ENCODE measurements at regions not wholly inside any gene's neighbourhood (a gene's known extent, or its start where the extent isn't known, plus 50 kb on each side); places are given as distances from the start of the nearest gene placed in this dataset.

DNA sequence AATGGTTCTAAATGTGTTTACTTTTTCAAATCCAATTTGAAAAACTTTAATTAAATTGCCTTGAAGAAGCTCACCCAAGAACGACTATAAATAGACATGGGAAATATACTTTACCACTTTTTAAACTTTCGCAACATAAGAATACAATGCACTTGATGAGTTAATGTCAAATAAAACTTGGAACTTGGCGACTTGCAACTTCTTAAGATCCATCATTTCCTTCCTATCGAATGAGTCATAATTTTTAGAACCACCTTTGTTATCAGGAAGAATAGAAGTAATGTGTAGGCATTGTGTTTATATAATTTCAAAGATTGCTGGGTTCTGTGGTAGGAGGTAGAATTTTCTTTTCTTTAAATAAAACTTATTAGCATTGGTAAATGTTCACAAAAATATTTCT lies 1417.4 kb upstream of the FLRT2 start:
- H3K4me3 ChIP-seq (ENCODE audit: low read length): no peak overlapping the region
- H3K9me3 ChIP-seq (replicated peaks; ENCODE audit: low read length): no peaks in the 10 kb centered on the region
- H3K9ac ChIP-seq (ENCODE audit: low read depth, low read length): no peak overlapping the region
- H3K36me3 ChIP-seq (ENCODE audit: insufficient read depth, low read length): no peaks in the 10 kb centered on the region
- H3K27me3 ChIP-seq (ENCODE audit: control insufficient read depth, insufficient read depth, low read length): no peaks in the 10 kb centered on the region
- H3K4me2 ChIP-seq (ENCODE audit: low read length): no peak overlapping the region
- no peaks in the 10 kb centered on the region for H3K4me1 ChIP-seq (ENCODE audit: control insufficient read depth, insufficient read depth, low read length)

DNA sequence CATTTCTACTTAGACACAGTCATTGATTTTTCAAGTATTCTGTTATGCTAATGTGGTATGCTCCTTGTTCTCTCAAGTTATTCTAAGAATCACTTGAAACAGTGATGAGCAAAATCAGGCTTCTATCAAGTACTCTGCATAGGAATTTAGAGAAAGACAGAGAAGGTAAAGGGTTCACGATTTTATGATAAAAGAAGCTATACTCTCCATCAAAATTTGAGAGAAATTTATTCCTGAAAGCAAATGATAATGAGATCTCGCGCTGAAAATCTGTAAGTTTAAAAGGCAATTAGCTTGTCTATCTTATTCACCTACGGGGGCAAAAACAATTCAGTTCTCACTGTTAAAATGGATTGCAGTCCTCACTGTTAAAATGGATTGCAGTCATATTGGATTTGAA lies 1404.3 kb upstream of the FLRT2 start:
- Histone ChIP-seq H3K4me1 (ENCODE audit: control insufficient read depth, insufficient read depth, low read length) (no peaks in the 10 kb centered on the region), H3K27me3 (ENCODE audit: control insufficient read depth, insufficient read depth, low read length) (no peaks in the 10 kb centered on the region), H3K4me3 (ENCODE audit: low read length) (no peak overlapping the region), H3K9ac (ENCODE audit: low read depth, low read length) (no peak overlapping the region), H3K4me2 (ENCODE audit: low read length) (no peak overlapping the region), H3K9me3 (replicated peaks; ENCODE audit: low read length) (no peaks in the 10 kb centered on the region), H3K36me3 (ENCODE audit: insufficient read depth, low read length) (no peaks in the 10 kb centered on the region)

DNA sequence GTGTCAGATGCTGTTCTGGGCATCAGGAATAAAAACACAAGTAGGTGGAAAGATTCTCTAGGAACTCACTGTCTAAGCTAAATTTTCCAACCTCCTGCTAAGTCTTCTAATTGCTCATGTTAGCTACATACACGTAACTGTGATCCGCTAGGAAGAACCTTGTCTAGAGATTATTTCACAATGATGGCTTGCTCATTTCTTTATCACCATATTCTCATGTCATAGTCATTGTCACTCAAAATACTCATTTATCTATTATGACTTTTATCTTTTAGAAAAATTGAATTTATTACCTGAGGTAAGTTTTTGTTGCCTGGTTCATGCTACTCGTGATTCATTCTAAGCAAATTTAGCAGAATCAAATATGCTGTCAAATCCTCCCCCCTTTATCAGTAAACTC lies 1402.4 kb upstream of the FLRT2 start:
- Histone ChIP-seq H3K9me3 (replicated peaks; ENCODE audit: low read length) (no peaks in the 10 kb centered on the region), H3K36me3 (ENCODE audit: insufficient read depth, low read length) (no peaks in the 10 kb centered on the region), H3K4me3 (ENCODE audit: low read length) (no peak overlapping the region), H3K4me2 (ENCODE audit: low read length) (no peak overlapping the region), H3K4me1 (ENCODE audit: control insufficient read depth, insufficient read depth, low read length) (no peaks in the 10 kb centered on the region), H3K27me3 (ENCODE audit: control insufficient read depth, insufficient read depth, low read length) (no peaks in the 10 kb centered on the region), H3K9ac (ENCODE audit: low read depth, low read length) (no peak overlapping the region)

DNA sequence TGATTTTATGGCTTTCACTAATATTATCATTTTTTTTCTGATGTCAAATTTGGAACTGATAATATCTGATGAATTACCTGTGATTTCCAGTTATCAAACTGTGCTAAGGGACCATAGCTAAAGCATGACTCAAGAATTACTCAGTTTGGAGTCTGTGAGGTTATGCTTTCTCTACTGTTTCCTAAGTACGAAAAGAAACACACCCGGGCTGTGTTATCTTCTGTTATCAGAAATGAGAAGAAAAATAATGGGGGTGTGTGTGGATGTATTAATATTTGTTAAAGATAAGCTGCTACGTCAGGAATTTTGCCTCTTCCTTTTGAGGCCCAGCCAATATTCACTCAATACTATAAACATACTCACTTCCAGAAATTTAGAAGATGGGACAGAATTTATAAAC lies 1401.9 kb upstream of the FLRT2 start:
- Histone ChIP-seq H3K27me3 (ENCODE audit: control insufficient read depth, insufficient read depth, low read length) (no peaks in the 10 kb centered on the region), H3K4me1 (ENCODE audit: control insufficient read depth, insufficient read depth, low read length) (no peaks in the 10 kb centered on the region), H3K9ac (ENCODE audit: low read depth, low read length) (no peak overlapping the region), H3K9me3 (replicated peaks; ENCODE audit: low read length) (no peaks in the 10 kb centered on the region), H3K36me3 (ENCODE audit: insufficient read depth, low read length) (no peaks in the 10 kb centered on the region), H3K4me2 (ENCODE audit: low read length) (no peak overlapping the region), H3K4me3 (ENCODE audit: low read length) (no peak overlapping the region)

DNA sequence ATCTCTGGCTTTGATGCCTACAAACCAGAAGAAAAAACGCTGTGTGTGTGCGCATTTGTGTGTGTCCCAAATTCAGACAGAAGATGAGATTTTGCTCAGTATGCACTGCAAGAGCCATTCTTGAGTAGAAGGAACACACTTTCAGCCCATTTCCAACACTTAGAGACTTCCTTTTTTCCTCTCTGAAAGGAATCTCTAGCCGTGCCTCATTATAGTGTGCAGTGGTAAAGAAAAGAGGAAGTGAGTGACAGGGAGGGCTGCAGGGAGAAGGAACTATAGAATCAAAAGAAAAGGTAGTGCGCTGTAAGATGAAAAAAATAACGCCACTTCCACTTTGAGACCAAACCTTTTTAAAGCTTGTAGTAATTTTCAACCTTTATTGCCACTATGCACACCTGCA lies 1400.9 kb upstream of the FLRT2 start:
- Histone ChIP-seq H3K9ac (ENCODE audit: low read depth, low read length) (no peak overlapping the region), H3K4me3 (ENCODE audit: low read length) (no peak overlapping the region), H3K27me3 (ENCODE audit: control insufficient read depth, insufficient read depth, low read length) (no peaks in the 10 kb centered on the region), H3K4me2 (ENCODE audit: low read length) (no peak overlapping the region), H3K4me1 (ENCODE audit: control insufficient read depth, insufficient read depth, low read length) (no peaks in the 10 kb centered on the region), H3K9me3 (replicated peaks; ENCODE audit: low read length) (no peaks in the 10 kb centered on the region), H3K36me3 (ENCODE audit: insufficient read depth, low read length) (no peaks in the 10 kb centered on the region)

DNA sequence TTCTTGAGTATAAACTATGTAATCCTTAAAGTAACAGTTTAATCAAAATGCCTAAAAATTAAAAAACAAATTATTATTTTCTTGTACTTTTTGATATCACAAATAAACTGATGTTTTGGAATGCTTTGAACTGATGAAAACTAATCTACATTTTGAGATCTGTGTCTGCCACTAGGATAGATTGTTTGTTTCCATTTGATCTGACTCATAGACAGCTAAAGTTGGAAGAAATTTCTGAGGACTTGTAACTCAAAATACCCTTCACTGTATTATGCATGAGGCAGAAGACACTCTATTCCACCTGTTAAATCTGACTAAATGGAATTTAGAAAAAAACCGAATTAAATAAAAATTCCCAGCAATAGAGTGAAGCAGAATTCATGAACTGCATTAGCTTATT lies 1400.0 kb upstream of the FLRT2 start:
- H3K9ac ChIP-seq (ENCODE audit: low read depth, low read length): no peak overlapping the region
- H3K4me3 ChIP-seq (ENCODE audit: low read length): no peak overlapping the region
- no peaks in the 10 kb centered on the region for H3K4me1 ChIP-seq (ENCODE audit: control insufficient read depth, insufficient read depth, low read length)
- no peak overlapping the region for H3K4me2 ChIP-seq (ENCODE audit: low read length)
- H3K36me3 ChIP-seq (ENCODE audit: insufficient read depth, low read length): no peaks in the 10 kb centered on the region
- H3K9me3 ChIP-seq (replicated peaks; ENCODE audit: low read length): no peaks in the 10 kb centered on the region
- no peaks in the 10 kb centered on the region for H3K27me3 ChIP-seq (ENCODE audit: control insufficient read depth, insufficient read depth, low read length)

DNA sequence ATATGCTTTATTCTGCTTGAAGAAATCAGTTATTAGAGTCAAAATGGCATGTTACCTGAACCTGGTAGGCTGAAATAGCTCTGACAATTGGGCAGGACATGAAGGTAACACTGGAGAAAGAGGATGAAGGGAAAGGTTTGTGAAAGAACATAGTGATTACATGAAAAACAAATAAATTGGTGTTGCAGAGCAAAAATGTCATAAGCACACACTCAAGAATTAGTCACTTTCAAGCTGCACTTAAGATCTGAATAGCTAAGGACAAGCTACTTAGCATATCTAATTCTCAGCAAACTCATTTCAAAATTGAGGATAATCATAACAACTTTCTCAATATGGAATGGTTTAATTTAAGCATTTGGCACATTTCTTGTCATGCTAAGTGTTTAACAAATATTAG lies 1398.0 kb upstream of the FLRT2 start:
- Histone ChIP-seq H3K36me3 (ENCODE audit: insufficient read depth, low read length) (no peaks in the 10 kb centered on the region), H3K4me2 (ENCODE audit: low read length) (no peak overlapping the region), H3K9ac (ENCODE audit: low read depth, low read length) (no peak overlapping the region), H3K9me3 (replicated peaks; ENCODE audit: low read length) (no peaks in the 10 kb centered on the region), H3K4me3 (ENCODE audit: low read length) (no peak overlapping the region), H3K27me3 (ENCODE audit: control insufficient read depth, insufficient read depth, low read length) (no peaks in the 10 kb centered on the region), H3K4me1 (ENCODE audit: control insufficient read depth, insufficient read depth, low read length) (no peaks in the 10 kb centered on the region)

DNA sequence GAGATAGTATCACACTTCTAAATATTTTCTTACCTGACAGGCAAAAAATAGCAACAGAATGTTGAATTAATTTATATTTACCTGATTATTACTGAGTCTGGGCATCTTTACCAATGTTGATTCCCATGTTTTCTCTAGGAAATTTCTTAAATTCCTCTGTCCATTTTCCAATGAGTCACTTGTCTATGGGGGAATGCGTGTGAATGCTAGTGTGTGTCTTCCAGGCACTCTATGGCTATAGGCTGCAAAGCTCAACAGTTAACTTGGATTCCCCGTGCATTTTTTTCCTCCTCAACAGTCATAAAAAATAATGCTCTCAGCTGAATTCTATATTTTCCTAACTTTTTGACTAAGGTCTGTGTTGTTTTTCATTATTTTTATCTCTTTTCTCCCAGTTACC lies 1385.8 kb upstream of the FLRT2 start:
- no peak overlapping the region for H3K9ac ChIP-seq (ENCODE audit: low read depth, low read length)
- H3K27me3 ChIP-seq (ENCODE audit: control insufficient read depth, insufficient read depth, low read length): no peaks in the 10 kb centered on the region
- H3K36me3 ChIP-seq (ENCODE audit: insufficient read depth, low read length): no peaks in the 10 kb centered on the region
- H3K9me3 ChIP-seq (replicated peaks; ENCODE audit: low read length): no peaks in the 10 kb centered on the region
- H3K4me1 ChIP-seq (ENCODE audit: control insufficient read depth, insufficient read depth, low read length): peaks cover 3% of the 10 kb centered on the region
- no peak overlapping the region for H3K4me2 ChIP-seq (ENCODE audit: low read length)
- H3K4me3 ChIP-seq (ENCODE audit: low read length): no peak overlapping the region

DNA sequence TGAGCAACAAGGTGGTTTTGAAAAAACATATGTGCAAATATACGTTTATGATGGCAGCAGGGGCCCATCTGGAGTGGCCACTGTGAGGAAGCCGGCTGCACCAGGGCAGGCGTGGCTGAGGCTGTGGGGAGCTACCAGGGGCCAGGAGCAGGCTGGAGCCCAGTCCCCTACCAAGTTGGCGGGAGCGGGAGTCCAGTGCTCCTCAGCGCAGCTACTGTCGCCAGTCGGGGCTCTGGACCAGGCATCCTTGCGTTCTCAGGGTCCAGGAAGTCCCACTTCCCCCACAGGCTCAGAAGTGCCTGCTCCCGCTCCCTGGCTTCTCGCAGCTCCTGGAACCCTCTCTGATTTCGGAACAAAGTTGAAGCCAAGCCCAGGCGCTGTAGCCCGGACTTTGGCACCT lies 1377.5 kb upstream of the FLRT2 start:
- H3K4me3 ChIP-seq (ENCODE audit: low read length): no peak overlapping the region
- no peaks in the 10 kb centered on the region for H3K9me3 ChIP-seq (replicated peaks; ENCODE audit: low read length)
- no peak overlapping the region for H3K9ac ChIP-seq (ENCODE audit: low read depth, low read length)
- H3K27me3 ChIP-seq (ENCODE audit: control insufficient read depth, insufficient read depth, low read length): no peaks in the 10 kb centered on the region
- H3K36me3 ChIP-seq (ENCODE audit: insufficient read depth, low read length): no peaks in the 10 kb centered on the region
- H3K4me2 ChIP-seq (ENCODE audit: low read length): no peak overlapping the region
- H3K4me1 ChIP-seq (ENCODE audit: control insufficient read depth, insufficient read depth, low read length): no peaks in the 10 kb centered on the region

DNA sequence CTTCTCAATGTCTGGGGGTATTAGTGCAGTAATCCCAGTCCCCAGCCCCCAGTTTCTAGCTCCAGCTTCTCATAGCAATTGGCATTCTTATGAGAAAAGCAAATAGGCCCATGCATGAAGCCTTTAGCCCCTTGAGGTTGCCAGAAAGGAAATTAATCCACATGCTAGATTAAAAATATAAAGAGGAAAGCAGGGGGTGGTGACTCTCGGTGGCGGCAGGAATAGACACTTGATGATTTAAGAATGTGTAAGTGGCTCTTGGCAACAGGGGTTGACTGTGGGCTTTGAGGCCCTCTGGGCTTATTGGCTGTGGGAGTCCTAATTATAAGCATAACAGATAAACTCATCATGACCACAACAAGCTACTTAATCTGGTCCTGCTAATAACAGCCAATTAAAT lies 1367.3 kb upstream of the FLRT2 start:
- Histone ChIP-seq H3K9ac (ENCODE audit: low read depth, low read length) (no peak overlapping the region), H3K36me3 (ENCODE audit: insufficient read depth, low read length) (no peaks in the 10 kb centered on the region), H3K27me3 (ENCODE audit: control insufficient read depth, insufficient read depth, low read length) (no peaks in the 10 kb centered on the region), H3K4me1 (ENCODE audit: control insufficient read depth, insufficient read depth, low read length) (no peaks in the 10 kb centered on the region), H3K4me2 (ENCODE audit: low read length) (no peak overlapping the region), H3K9me3 (replicated peaks; ENCODE audit: low read length) (no peaks in the 10 kb centered on the region), H3K4me3 (ENCODE audit: low read length) (no peak overlapping the region)

DNA sequence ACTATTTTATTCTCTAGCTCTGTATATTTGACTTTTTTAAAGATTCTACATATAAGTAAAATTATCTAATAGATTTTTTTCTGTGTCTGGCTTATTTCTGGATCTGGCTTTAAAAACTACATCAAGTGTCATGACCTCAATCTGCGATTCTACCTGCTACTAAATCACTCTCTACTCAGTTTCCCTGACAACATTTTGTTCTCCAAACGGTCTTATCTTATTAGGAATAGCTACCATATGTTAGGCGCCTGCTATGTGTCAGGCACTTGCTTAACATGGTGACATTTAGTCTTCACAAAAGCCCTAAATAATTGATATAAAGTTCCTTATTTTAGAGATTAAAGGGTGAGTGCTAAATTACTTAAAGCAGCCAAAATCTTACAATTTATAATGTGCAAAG lies 1362.9 kb upstream of the FLRT2 start:
- no peaks in the 10 kb centered on the region for H3K4me1 ChIP-seq (ENCODE audit: control insufficient read depth, insufficient read depth, low read length)
- no peak overlapping the region for H3K4me3 ChIP-seq (ENCODE audit: low read length)
- H3K4me2 ChIP-seq (ENCODE audit: low read length): no peak overlapping the region
- no peaks in the 10 kb centered on the region for H3K27me3 ChIP-seq (ENCODE audit: control insufficient read depth, insufficient read depth, low read length)
- H3K9me3 ChIP-seq (replicated peaks; ENCODE audit: low read length): no peaks in the 10 kb centered on the region
- H3K36me3 ChIP-seq (ENCODE audit: insufficient read depth, low read length): no peaks in the 10 kb centered on the region
- H3K9ac ChIP-seq (ENCODE audit: low read depth, low read length): no peak overlapping the region

DNA sequence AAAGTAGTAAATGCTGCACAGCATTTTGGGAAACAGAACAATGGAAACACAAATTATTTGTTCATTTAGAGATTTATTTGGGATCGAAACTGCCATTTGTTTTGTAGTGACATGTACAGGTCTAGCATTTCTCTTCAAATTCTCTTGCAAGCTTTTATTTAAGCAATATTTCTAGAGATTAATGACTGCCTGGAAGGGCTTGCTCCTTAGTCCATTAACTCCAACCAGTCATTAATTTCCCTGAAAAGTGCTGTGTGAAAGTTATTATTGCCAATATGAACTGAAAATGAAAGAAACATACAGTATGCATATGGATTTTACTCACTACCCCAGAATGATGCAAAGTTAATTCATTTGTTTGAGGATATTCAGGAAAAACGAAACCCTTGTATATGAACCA lies 1349.6 kb upstream of the FLRT2 start:
- no peak overlapping the region for H3K4me3 ChIP-seq (ENCODE audit: low read length)
- H3K9ac ChIP-seq (ENCODE audit: low read depth, low read length): no peak overlapping the region
- H3K4me2 ChIP-seq (ENCODE audit: low read length): no peak overlapping the region
- no peaks in the 10 kb centered on the region for H3K27me3 ChIP-seq (ENCODE audit: control insufficient read depth, insufficient read depth, low read length)
- no peaks in the 10 kb centered on the region for H3K36me3 ChIP-seq (ENCODE audit: insufficient read depth, low read length)
- no peaks in the 10 kb centered on the region for H3K4me1 ChIP-seq (ENCODE audit: control insufficient read depth, insufficient read depth, low read length)
- H3K9me3 ChIP-seq (replicated peaks; ENCODE audit: low read length): no peaks in the 10 kb centered on the region

DNA sequence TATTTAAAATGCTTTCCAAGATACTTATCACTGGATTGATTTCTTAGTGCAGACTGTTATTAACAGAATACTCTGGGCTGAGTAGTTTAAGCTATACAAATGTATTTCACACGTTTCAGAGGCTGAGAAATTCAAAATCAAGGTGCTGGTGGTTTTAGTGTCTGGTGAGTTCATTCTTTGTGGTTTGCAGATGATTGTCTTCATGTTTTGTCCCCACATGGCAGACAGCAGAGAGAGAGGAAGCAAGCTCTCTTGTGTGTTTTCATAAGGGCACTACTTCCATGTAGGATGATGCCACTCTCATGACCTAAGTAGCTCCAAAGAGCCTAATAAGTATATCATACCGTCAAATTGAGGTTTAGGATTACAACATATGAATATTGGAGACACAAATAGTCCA lies 1348.9 kb upstream of the FLRT2 start:
- H3K9ac ChIP-seq (ENCODE audit: low read depth, low read length): no peak overlapping the region

More for the DNA sequence above, 1348.9 kb upstream of the FLRT2 start:
- H3K36me3 ChIP-seq (ENCODE audit: insufficient read depth, low read length): no peaks in the 10 kb centered on the region
- no peaks in the 10 kb centered on the region for H3K4me1 ChIP-seq (ENCODE audit: control insufficient read depth, insufficient read depth, low read length)
- H3K4me3 ChIP-seq (ENCODE audit: low read length): no peak overlapping the region
- no peaks in the 10 kb centered on the region for H3K9me3 ChIP-seq (replicated peaks; ENCODE audit: low read length)
- no peak overlapping the region for H3K4me2 ChIP-seq (ENCODE audit: low read length)
- no peaks in the 10 kb centered on the region for H3K27me3 ChIP-seq (ENCODE audit: control insufficient read depth, insufficient read depth, low read length)
